GM19035 (cell line): ENCODE measurements at regions not wholly inside any gene's neighbourhood (a gene's known extent, or its start where the extent isn't known, plus 50 kb on each side); places are given as distances from the start of the nearest gene placed in this dataset.

ENCODE experiments used
- ATAC-seq: cut with Tn5 transposase; IDR thresholded peaks from one replicate; pipeline ENCODE4 v1.9.1; 2021; ENCODE audit not compliant: unreplicated experiment

DNA sequence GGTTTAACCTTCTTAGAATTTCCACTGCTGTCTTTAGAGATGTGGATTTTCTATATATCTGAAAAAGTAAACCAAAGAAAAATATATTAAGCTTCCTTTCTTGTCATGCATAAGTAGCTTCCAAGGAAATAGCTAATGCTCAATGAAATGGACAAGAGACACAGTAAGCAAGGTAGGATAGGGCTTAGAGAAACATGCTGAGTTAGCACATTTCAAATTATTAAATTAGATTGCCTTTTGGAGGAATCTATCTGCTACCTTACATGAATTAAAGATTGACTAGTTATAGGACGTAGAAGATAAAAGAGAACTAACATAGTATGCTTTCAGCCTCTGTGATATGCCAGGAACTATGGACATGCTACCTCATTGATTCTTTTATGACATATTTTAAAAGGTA lies 824.6 kb downstream of the TUSC7 start:
- no peak for ATAC-seq

DNA sequence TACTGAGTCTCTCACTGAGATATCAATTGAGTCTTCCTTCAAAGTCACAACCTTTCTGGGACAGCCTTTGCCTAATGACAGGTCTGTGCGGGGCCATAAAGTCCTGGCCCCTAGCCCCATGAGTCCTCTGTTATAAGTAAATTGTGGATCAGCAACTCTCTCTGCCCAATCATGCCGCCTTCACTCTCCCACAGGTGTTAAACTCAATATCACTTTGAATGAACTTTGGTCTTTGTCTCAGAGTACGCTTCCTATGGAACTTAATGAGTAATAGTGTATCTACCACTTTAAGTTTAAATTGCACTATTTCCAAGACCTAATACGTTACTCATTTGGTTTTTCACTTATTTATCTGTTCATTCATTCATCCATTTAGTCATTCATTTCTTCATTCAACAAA lies 826.4 kb downstream of the TUSC7 start:
- ATAC-seq: no peak

- ATAC-seq: no peak
Measured at GRCh38 chr3:117537949-117538348, 828.4 kb downstream of the TUSC7 start.

DNA sequence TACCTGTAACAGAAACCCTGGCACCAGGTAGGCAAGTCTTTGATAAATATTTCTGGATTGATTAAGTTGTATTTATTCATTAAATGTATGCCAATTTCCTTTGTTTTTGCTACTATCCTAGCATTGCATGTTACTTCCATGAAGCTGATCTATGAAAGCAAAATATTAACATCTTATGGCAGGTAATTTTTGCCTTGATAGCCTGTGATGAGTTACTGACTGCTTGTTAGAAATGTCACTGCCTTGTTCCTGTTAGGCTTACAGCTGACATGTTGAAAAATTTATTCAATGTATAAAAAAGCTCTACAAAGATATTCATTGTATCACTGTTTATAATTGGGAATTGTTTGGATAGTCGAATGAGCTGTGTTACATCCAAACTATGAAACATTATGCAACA lies 830.1 kb downstream of the TUSC7 start:
- no peak for ATAC-seq

- no peak for ATAC-seq
Measured at GRCh38 chr3:117540597-117540996, 831.0 kb downstream of the TUSC7 start.

- ATAC-seq: no peak
Measured at GRCh38 chr3:117541721-117542120, 832.1 kb downstream of the TUSC7 start.

DNA sequence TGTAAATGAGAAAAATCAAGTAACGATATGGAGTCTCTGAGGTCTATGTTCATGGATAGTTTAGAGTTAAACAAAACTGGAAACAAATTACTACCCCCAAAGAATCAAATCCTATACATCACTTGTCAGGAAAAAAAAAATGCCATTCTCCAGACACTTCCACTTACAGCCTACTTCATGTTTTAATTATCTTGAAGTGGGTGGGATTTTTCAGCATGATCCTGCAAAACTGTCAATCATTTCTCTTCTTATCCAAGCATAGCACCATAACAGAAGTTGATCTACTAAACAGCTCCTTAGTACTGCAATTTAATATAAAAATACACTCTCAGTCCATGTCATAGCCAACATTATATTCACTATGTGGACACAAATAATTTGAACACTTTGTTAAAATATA lies 833.9 kb downstream of the TUSC7 start:
- ATAC-seq: no peak

- ATAC-seq: no peak
Measured at GRCh38 chr3:117545484-117545883, 835.9 kb downstream of the TUSC7 start.

- no peak for ATAC-seq
Measured at GRCh38 chr3:117547956-117548550, 838.5 kb downstream of the TUSC7 start.

GRCh38 chr3:117548600-117548999 lies 839.0 kb downstream of the TUSC7 start:
- ATAC-seq: no peak

GRCh38 chr3:117549716-117550115 lies 840.1 kb downstream of the TUSC7 start:
- no peak for ATAC-seq

DNA sequence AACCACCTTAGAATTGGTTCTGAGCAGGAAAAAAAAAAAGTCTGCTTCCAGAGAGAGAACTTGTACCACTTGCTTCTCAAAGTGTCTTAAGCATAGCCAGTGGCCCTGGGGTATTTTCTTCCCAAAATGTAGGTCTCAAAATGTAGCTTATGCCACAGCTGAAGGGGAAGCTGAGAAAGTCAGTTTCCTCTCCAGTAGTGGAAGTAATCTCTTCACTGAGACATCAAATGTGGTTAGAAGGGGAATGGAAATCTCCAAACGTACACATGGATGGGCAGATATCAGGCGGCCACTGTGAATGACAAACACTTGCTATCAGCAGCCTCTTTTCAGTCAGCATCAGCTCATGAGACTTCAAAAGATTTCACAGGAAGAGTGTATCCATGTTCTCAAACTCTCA lies 841.2 kb downstream of the TUSC7 start:
- no peak for ATAC-seq

GRCh38 chr3:117553461-117553860 lies 843.9 kb downstream of the TUSC7 start:
- no peak for ATAC-seq

DNA sequence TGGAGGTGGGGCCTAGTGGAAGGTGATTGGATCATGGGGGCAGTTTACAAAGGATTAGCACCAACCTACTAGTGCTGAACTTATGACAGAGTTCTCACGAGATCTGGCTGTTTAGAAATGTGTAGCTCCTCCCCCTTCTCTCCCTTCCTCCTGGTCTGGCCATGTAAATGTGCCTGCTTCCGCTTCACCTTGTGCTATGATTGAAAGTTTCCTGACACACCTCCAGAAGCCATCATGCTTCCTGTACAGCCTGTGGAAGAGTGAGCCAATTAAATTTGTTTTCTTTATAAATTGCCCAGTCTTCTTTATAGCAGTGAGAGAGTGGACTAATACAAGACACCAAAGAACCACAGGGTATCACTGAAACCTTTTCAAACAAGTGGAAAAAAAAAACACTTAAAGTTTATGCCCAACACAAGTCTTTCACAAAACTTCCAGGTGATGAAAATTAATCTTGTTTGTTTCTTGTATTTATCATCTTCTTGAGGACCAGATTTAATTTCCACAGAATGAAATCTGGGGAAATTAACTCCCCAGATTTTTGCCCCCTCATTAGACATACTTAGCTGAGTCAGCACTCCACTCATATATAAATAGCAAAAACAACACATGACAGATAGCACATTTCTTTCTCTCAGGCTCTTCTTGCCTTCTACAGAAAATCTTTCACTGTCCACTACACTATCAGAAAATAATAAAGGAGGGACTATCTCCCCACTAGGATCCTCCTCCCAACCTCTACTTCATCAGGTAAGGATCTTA lies 847.2 kb downstream of the TUSC7 start:
- ATAC-seq: no peak

GRCh38 chr3:117557464-117558090 lies 848.0 kb downstream of the TUSC7 start:
- no peak for ATAC-seq

- no peak for ATAC-seq
Measured at GRCh38 chr3:117558681-117559080, 849.1 kb downstream of the TUSC7 start.

GRCh38 chr3:117562000-117562399 lies 852.4 kb downstream of the TUSC7 start:
- ATAC-seq: no peak

DNA sequence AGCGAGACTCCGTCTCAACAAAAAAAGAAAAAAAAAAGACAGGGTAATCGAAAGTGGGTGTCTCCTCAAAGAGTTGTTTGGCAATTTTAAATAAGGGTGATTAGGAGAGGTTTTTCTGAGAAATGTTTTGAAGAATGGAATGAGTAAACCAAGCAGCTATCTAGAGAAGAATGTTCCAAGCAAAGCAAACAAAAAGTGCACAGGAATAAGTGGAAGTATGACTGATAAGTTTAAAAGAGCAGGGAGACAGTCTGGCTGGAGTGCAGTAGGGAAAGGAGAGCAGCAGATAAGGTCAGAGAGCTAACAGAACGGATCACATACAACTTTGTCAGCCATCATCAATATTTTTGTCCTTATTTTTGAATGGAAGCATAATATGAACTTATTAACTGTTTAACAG lies 853.5 kb downstream of the TUSC7 start:
- ATAC-seq: no peak

DNA sequence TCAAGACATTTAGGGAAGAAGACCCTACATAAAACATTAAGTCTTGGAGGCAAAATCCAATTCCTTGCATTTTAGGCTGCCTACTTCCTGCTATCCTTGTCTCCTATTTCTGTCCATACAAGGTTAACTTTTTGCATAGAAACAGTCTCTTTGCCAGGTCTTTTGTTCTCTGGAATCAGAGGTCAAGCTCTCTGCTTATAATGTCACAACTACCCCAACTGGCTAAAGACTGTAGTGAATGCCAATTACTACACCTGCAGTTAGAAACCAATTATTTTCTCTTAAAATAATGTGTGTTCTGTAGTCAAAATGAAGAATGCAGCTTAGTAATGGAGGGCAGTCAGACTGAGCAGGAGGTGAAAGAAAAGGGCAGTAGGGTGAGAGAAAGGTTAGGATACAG lies 856.2 kb downstream of the TUSC7 start:
- ATAC-seq: no peak

DNA sequence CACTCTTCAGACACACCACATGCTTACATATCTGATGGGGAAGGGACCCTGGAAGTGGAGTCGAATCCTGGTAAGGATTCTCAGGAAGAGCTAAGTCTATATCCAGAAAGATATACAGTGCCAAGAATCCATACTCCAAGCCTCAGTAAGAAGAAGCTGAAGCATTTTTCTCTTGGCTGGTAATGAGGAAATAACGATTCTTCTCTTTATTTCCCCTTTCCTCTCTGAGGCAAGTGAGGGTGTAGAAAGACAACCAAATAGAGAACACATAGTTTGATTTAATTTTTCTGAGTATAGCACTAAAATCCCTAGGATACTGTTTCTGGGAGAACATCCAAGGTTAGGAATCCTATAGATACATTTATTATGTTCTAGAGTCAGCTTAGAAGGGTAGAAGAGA lies 857.3 kb downstream of the TUSC7 start:
- no peak for ATAC-seq

GRCh38 chr3:117567382-117567781 lies 857.8 kb downstream of the TUSC7 start:
- no peak for ATAC-seq

GRCh38 chr3:117567906-117568305 lies 858.3 kb downstream of the TUSC7 start:
- ATAC-seq: no peak
